GM21576 (cell line): ENCODE measurements at regions not wholly inside any gene's neighbourhood (a gene's known extent, or its start where the extent isn't known, plus 50 kb on each side); places are given as distances from the start of the nearest gene placed in this dataset.

Experiments used
- ATAC-seq: cut with Tn5 transposase; IDR thresholded peaks from one replicate; pipeline ENCODE4 v1.9.1; 2021; ENCODE audit warnings: mild to moderate bottlenecking, moderate library complexity; ENCODE audit not compliant: unreplicated experiment

GRCh38 chr6:23951691-23952090, 174.3 kb upstream of the NRSN1 start:
- no peak for ATAC-seq

- no peak for ATAC-seq
Observed at GRCh38 chr6:23952245-23952644, 173.8 kb upstream of the NRSN1 start.

GRCh38 chr6:23953976-23954375, 172.0 kb upstream of the NRSN1 start:
- ATAC-seq: no peak

GRCh38 chr6:23957017-23957416, 169.0 kb upstream of the NRSN1 start:
- no peak for ATAC-seq

- no peak for ATAC-seq
Observed at GRCh38 chr6:23964865-23965264, 161.2 kb upstream of the NRSN1 start.

GRCh38 chr6:23969344-23969743, 156.7 kb upstream of the NRSN1 start:
- no peak for ATAC-seq

- ATAC-seq: no peak
Observed at GRCh38 chr6:23977706-23978105, 148.3 kb upstream of the NRSN1 start.

GRCh38 chr6:23980965-23981364, 145.1 kb upstream of the NRSN1 start:
- no peak for ATAC-seq

GRCh38 chr6:23981923-23982322, 144.1 kb upstream of the NRSN1 start:
- ATAC-seq: no peak

GRCh38 chr6:23983735-23984134, 142.3 kb upstream of the NRSN1 start:
- ATAC-seq: no peak

- ATAC-seq: no peak
Observed at GRCh38 chr6:23985015-23985414, 141.0 kb upstream of the NRSN1 start.

GRCh38 chr6:23989885-23990533, 136.0 kb upstream of the NRSN1 start:
- no peak for ATAC-seq

- ATAC-seq: no peak
Observed at GRCh38 chr6:23994013-23994412, 132.0 kb upstream of the NRSN1 start.

GRCh38 chr6:24004062-24004461, 122.0 kb upstream of the NRSN1 start:
- no peak for ATAC-seq

GRCh38 chr6:24004659-24005058, 121.4 kb upstream of the NRSN1 start:
- ATAC-seq: no peak

GRCh38 chr6:24006254-24006653, 119.8 kb upstream of the NRSN1 start:
- ATAC-seq: no peak

- ATAC-seq: no peak
Observed at GRCh38 chr6:24009319-24009718, 116.7 kb upstream of the NRSN1 start.

GRCh38 chr6:24010133-24010532, 115.9 kb upstream of the NRSN1 start:
- ATAC-seq: no peak

- ATAC-seq: no peak
Observed at GRCh38 chr6:24016286-24016685, 109.7 kb upstream of the NRSN1 start.

- ATAC-seq: no peak
Observed at GRCh38 chr6:24016857-24017256, 109.2 kb upstream of the NRSN1 start.

- no peak for ATAC-seq
Observed at GRCh38 chr6:24019393-24019792, 106.6 kb upstream of the NRSN1 start.

- ATAC-seq: no peak
Observed at GRCh38 chr6:24019830-24020229, 106.2 kb upstream of the NRSN1 start.

- no peak for ATAC-seq
Observed at GRCh38 chr6:24026050-24026449, 100.0 kb upstream of the NRSN1 start.
